ENCODE measurements at regions not wholly inside any gene's neighbourhood (a gene's known extent, or its start where the extent isn't known, plus 50 kb on each side); places are given as distances from the start of the nearest gene placed in this dataset.

- Histone ChIP-seq H2BK12ac (ENCODE audit: low read depth, low read length) (no peak overlapping the region), H3K9me3 (ENCODE audit: insufficient read depth in 2 of 2, low read depth in 1 of 2, low read length in 1 of 2) (no peaks in the 10 kb centered on the region), H3K4me3 (ENCODE audit: extremely low read depth in 1 of 4, insufficient read depth in 2 of 4, low read depth in 3 of 4, low read length in 4 of 4) (no peak overlapping the region), H3K56ac (replicated peaks; ENCODE audit: insufficient read length, low read depth, low read length) (no peak overlapping the region), H3K4me2 (ENCODE audit: insufficient read depth in 1 of 2, low read depth in 2 of 2, low read length in 2 of 2) (no peak overlapping the region), H4K5ac (ENCODE audit: insufficient read length, low read depth, low read length) (no peak overlapping the region), H3K36me3 (ENCODE audit: control insufficient read depth in 2 of 4, insufficient read depth in 4 of 4, low read length in 3 of 4) (no peaks in the 10 kb centered on the region), H3K23me2 (ENCODE audit: low read depth, low read length) (no peaks in the 10 kb centered on the region), H3K4me1 (replicated peaks in 1 of 4; ENCODE audit: control insufficient read depth in 3 of 4, insufficient read depth in 4 of 4, low read length in 3 of 4) (no peaks in the 10 kb centered on the region), H3K4ac (replicated peaks; ENCODE audit: insufficient read length, low read depth, low read length) (no peak overlapping the region), H4K91ac (replicated peaks; ENCODE audit: insufficient read length, low read length) (no peak overlapping the region), H2BK120ac (replicated peaks; ENCODE audit: low read depth, low read length) (no peak overlapping the region), H3K18ac (ENCODE audit: extremely low read depth, low read length) (no peak overlapping the region), H3K27me3 (replicated peaks in 1 of 4; ENCODE audit: control insufficient read depth in 3 of 4, extremely low read depth in 1 of 4, insufficient read depth in 3 of 4, low read length in 3 of 4) (peaks cover 0 to 1% (median 0%) of the 10 kb centered on the region in 4 experiments; a peak in 1 of 7 replicates), H4K20me1 (replicated peaks in 1 of 2; ENCODE audit: control insufficient read depth in 1 of 2, insufficient read depth in 2 of 2, low read length in 2 of 2) (no peaks in the 10 kb centered on the region), H3K27ac (ENCODE audit: low read depth, low read length) (no peak overlapping the region), H2AK5ac (ENCODE audit: low read depth, low read length) (no peak overlapping the region), H3K14ac (ENCODE audit: insufficient read length) (no peak overlapping the region), H4K8ac (ENCODE audit: extremely low read depth, insufficient read depth, low read length) (no peak overlapping the region), H2BK15ac (ENCODE audit: low read length) (no peak overlapping the region), H3K23ac (ENCODE audit: insufficient read length) (no peak overlapping the region), H2BK5ac (ENCODE audit: low read depth, low read length) (no peak overlapping the region), H2BK20ac (ENCODE audit: low read length) (no peak overlapping the region), H3K79me1 (ENCODE audit: low read depth, low read length) (no peaks in the 10 kb centered on the region), H3K79me2 (ENCODE audit: control insufficient read depth in 1 of 2, insufficient read depth in 2 of 2, low read length in 2 of 2) (no peaks in the 10 kb centered on the region), H2AFZ (ENCODE audit: low read length) (no peak overlapping the region), H3K9ac (replicated peaks in 1 of 4; ENCODE audit: extremely low read depth in 1 of 4, low read depth in 3 of 4, low read length in 3 of 4) (no peak overlapping the region)
- DNase-seq (ENCODE audit: low read depth in 1 of 2, low spot score in 2 of 2), result no peak
- TF ChIP-seq SUZ12 (IDR thresholded peaks at IDR 0.05; ENCODE audit: low read length), result no peak
- no peak for TF ChIP-seq POU5F1 (IDR thresholded peaks at IDR 0.05; ENCODE audit: low read depth, low read length)
- WGBS, 2 experiments (ENCODE audit: extremely low coverage in 1 of 2, insufficient coverage in 1 of 2, insufficient read length in 1 of 2, insufficient replicate concordance in 2 of 2, low coverage in 1 of 2, low lambda C conversion rate in 2 of 2, missing lambda C conversion rate in 1 of 2), result 86% methylated on average over 1 of the region's 1 CpG; no CpG with 5 or more reads in 1 of the 2 experiments
- FAIRE-seq, result no peak
- POLR2A ChIA-PET (ENCODE audit: partially characterized antibody), result no interaction called here
- CTCF ChIA-PET (ENCODE audit: partially characterized antibody), result interaction anchor here (1.0 kb wide), 1 partner anchor 35 kb away, joined by 3 read pairs; no protein-coding TSS in a partner anchor
Observed at GRCh38 chr18:41155025-41155424, 800.0 kb upstream of the PIK3C3 start.

All from H1 (cell line).